SKM-1 treated with dmso at 0.1 percent for 144 hours (cell line): ENCODE measurements at regions not wholly inside any gene's neighbourhood (a gene's known extent, or its start where the extent isn't known, plus 50 kb on each side); places are given as distances from the start of the nearest gene placed in this dataset.

ENCODE experiments used
- DNase-seq: peaks from one replicate; lab custom pipeline; 2025; ENCODE audit not compliant: unreplicated experiment; lab: John Stamatoyannopoulos, UW

DNA sequence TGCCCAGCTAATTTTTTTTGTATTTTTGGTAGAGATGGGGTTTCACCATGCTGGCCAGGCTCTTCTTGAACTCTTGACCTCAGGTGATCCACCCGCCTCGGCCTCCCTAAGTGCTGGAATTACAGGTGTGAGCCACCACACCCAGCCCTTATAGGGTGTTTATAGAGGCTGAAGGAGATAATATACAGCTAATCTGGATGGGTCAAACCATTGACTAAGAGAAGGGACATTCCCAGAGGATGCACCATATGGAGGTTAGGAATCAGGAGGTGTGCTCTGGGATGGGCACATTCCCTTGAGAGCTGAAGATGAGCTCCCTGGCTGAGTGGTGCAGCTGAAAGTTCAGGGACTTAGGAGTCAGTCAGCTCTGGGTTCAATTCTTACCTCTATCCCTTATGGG lies 68.3 kb upstream of the SHISA3 start:
- no peak for DNase-seq

DNA sequence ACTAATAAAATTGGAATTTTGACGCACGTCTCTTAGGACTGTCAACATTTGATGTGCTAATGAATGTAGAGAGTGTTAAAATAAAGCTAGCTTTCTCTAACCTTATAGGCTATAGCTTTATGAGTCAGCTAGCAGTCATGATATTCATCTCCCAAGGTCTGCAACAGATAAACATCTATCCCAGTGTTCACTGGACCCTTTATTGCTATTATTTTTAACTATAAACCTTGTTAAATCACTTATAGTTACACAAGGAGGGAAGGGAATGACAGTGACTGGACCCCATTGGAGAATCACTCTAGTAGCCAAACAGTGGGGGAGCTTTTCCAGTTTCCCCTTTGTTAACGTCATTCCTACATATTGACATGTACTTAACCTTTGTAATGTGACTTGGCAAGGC lies 67.9 kb upstream of the SHISA3 start:
- no peak for DNase-seq

DNA sequence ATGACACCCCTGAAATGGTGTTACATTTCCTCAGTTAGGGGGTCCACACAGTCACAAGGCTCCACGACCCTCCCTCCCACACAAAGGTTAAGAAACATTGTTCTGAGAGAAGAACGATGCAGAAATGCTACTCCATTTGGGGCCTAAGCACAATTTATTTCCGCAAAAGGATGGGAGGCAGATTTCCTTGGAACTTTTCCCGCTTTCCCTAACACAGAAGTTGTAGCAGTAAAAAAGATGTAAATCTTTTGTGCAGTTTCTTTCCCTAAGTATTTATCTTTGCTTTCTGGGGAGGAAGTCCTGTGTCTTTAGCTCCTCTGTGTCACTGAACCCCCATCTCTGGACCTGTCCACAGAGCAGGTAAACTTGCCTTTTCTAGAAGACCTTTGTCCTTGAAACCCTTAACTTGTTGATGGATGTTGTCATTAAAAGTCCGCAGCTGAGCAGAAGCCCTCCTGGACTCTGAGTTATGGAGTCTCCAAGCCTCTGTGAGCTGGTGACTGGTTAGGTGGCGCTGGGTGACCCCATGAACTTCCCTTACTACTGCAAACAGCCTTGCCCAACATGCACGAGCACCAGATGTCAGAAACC lies 67.2 kb upstream of the SHISA3 start:
- DNase-seq: no peak

DNA sequence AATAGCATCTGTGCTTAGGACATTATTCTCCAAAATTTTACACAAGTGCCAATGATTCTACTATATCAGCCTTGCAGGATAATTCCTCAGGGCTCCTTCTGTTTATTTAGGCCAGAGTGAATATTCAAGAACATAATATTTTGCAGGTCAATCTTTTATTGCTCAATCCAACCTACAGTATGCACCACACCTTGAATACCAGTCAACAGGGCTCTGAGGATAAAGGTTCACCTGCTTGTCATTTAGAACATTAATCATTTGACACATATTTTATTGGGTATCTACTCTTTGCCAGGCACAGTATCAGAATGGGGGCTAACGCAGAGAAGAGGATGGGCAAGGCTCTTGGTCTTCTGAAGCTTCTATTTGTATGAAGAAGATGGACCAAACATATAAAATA lies 66.2 kb upstream of the SHISA3 start:
- no peak for DNase-seq

- no peak for DNase-seq
Observed at GRCh38 chr4:42331914-42332368, 65.3 kb upstream of the SHISA3 start.

GRCh38 chr4:42339935-42340406 lies 57.3 kb upstream of the SHISA3 start:
- DNase-seq: no peak

DNA sequence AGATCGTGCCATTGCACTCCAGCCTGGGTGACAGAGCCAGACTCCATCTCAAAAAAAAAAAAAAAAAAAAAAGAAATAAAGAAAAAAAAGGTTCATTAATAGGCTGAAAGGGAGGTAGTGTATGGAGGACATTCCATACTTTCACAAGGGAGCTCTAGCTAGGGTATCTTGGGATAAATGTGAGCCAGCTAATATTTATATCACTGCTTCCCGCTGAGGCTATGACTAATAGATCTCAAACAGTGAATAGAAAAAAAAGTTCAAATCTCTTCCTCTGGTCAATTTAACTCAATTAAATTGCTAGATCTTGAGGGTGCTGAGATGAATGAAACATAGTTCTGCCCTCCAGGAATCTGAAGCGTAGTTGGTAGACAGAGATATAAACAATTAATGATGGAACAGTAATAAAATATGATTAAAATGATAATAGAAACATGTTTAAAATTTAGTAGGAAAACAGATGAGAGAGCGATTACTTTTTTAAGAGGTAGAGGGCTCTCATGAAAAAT lies 55.7 kb upstream of the SHISA3 start:
- no peak for DNase-seq

DNA sequence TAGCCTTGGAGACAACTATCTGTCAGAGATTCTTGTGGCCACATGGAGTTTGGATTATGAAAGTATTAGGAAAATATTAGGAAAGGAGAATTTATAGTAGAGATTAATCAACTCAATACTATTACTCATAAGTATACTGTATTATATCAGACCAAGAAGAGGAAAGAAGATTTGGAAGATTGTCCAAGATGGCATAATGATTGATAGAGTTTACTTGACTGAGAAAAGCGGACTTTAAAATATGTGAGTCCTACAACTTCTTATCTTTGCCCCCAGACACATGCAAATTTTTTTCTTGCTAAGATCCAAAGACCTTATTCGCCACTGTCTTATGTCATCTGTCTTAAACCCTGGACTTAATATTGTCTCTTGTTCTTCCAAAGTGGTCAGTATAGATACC lies 54.8 kb upstream of the SHISA3 start:
- DNase-seq: no peak

GRCh38 chr4:42344309-42344708 lies 53.0 kb upstream of the SHISA3 start:
- no peak for DNase-seq

GRCh38 chr4:42344749-42345148 lies 52.5 kb upstream of the SHISA3 start:
- no peak for DNase-seq

DNA sequence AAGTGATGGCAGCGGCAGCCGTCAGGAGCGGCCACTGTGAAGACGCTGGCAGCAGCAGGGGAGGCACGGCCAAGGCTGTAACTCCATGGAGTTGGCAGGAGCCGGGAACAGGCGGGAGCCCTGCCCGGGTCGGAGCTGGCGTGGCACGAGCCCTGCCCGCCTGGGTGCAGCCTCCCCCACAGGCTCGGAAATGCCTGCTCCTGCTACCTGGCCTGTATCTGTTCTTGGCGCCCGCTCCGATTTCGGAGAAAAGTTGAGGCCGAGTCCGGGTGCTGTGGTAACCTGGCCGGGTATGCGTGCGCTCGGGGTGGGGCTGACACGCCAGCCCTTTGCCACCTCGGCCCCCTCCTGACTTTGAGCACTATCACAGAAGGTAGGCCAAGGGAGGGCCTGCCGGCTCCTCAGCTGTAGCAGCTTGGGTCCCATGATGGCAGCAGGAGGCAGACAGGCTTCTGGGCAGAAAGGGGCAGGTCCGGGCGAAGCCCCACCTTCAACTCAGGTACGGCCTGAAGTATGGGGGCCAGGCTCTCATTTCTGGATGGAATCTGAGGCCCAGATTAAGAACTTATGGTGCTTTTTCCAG lies 51.2 kb upstream of the SHISA3 start:
- no peak for DNase-seq

DNA sequence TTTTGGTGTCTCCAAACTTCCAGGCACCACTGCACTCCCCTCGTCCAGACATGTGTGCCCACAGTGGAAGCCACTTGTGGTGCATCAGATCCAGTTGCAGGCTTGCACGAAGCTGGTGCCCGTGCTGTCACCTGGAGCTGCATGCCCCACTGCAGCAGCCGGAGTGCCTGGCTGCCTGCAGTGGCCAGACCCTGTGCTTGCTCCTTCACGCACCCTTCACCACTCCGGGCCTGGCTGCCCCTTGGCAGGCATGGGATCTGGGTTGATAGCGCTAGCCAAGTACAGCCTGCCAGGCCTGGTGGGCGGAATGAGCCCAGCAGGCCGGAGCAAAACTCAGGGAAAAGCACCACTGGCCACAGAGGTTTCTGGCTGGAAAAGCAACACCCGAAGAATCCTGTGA lies 50.2 kb upstream of the SHISA3 start:
- DNase-seq: no peak
